ENCODE measurements at regions not wholly inside any gene's neighbourhood (a gene's known extent, or its start where the extent isn't known, plus 50 kb on each side); places are given as distances from the start of the nearest gene placed in this dataset.

GRCh38 chr15:47824147-47824546 is 106.8 kb downstream of the SEMA6D start:
- TF ChIP-seq EZH2phosphoT487 (IDR thresholded peaks at IDR 0.05; ENCODE audit: low read depth, severe bottlenecking, unreplicated experiment) (no peak), EZH2 (IDR thresholded peaks at IDR 0.05; ENCODE audit: borderline replicate concordance) (no peak), CTCF (IDR thresholded peaks at IDR 0.05; ENCODE audit: poor library complexity) (no peak)
- Histone ChIP-seq H3K9me3 (ENCODE audit: low read depth) (no peaks in the 10 kb centered on the region), H3K4me3 (no peak overlapping the region), H3K36me3 (replicated peaks; ENCODE audit: insufficient read depth, low read depth) (no peaks in the 10 kb centered on the region), H2AFZ (no peak overlapping the region), H4K20me1 (ENCODE audit: insufficient read depth, poor library complexity, severe bottlenecking) (no peaks in the 10 kb centered on the region), H3K4me1 (ENCODE audit: insufficient read depth) (no peaks in the 10 kb centered on the region), H3K27me3 (no peaks in the 10 kb centered on the region), H3K9me2 (replicated peaks; ENCODE audit: insufficient read depth) (no peaks in the 10 kb centered on the region), H3K4me2 (no peak overlapping the region), H3K27ac (no peak overlapping the region), H3K79me2 (no peaks in the 10 kb centered on the region)
- no peak for DNase-seq (ENCODE audit: low spot score)
- WGBS (ENCODE audit: low lambda C conversion rate, missing lambda C conversion rate), result 80% methylated on average over 4 of the region's 4 CpGs

GRCh38 chr15:47829667-47830066 is 112.4 kb downstream of the SEMA6D start:
- Histone ChIP-seq H3K27ac (no peak overlapping the region), H3K9me2 (replicated peaks; ENCODE audit: insufficient read depth) (no peaks in the 10 kb centered on the region), H4K20me1 (ENCODE audit: insufficient read depth, poor library complexity, severe bottlenecking) (no peaks in the 10 kb centered on the region), H3K4me1 (ENCODE audit: insufficient read depth) (no peaks in the 10 kb centered on the region), H3K9me3 (ENCODE audit: low read depth) (no peaks in the 10 kb centered on the region), H3K4me3 (no peak overlapping the region), H3K4me2 (no peak overlapping the region), H3K36me3 (replicated peaks; ENCODE audit: insufficient read depth, low read depth) (no peaks in the 10 kb centered on the region), H2AFZ (no peak overlapping the region), H3K27me3 (no peaks in the 10 kb centered on the region), H3K79me2 (no peaks in the 10 kb centered on the region)
- TF ChIP-seq EZH2phosphoT487 (IDR thresholded peaks at IDR 0.05; ENCODE audit: low read depth, severe bottlenecking, unreplicated experiment) (no peak), EZH2 (IDR thresholded peaks at IDR 0.05; ENCODE audit: borderline replicate concordance) (no peak), CTCF (IDR thresholded peaks at IDR 0.05; ENCODE audit: poor library complexity) (no peak)
- 84% methylated on average over 1 of the region's 1 CpG for WGBS (ENCODE audit: low lambda C conversion rate, missing lambda C conversion rate)
- DNase-seq (ENCODE audit: low spot score), result no peak

- Histone ChIP-seq H3K4me2 (no peak overlapping the region), H3K27ac (no peak overlapping the region), H2AFZ (no peak overlapping the region), H3K4me3 (no peak overlapping the region), H4K20me1 (ENCODE audit: insufficient read depth, poor library complexity, severe bottlenecking) (no peaks in the 10 kb centered on the region), H3K36me3 (replicated peaks; ENCODE audit: insufficient read depth, low read depth) (no peaks in the 10 kb centered on the region), H3K9me3 (ENCODE audit: low read depth) (no peaks in the 10 kb centered on the region), H3K79me2 (no peaks in the 10 kb centered on the region), H3K27me3 (peaks cover 7% of the 10 kb centered on the region), H3K9me2 (replicated peaks; ENCODE audit: insufficient read depth) (no peaks in the 10 kb centered on the region), H3K4me1 (ENCODE audit: insufficient read depth) (no peaks in the 10 kb centered on the region)
- TF ChIP-seq CTCF (IDR thresholded peaks at IDR 0.05; ENCODE audit: poor library complexity) (no peak), EZH2 (IDR thresholded peaks at IDR 0.05; ENCODE audit: borderline replicate concordance) (no peak), EZH2phosphoT487 (IDR thresholded peaks at IDR 0.05; ENCODE audit: low read depth, severe bottlenecking, unreplicated experiment) (no peak)
- 69% methylated on average over 1 of the region's 1 CpG for WGBS (ENCODE audit: low lambda C conversion rate, missing lambda C conversion rate)
- DNase-seq (ENCODE audit: low spot score), result no peak
These were observed 116.8 kb downstream of the SEMA6D start for GRCh38 chr15:47834093-47834492.
